Hematopoietic multipotent progenitor cell treated with erythropoietin and hydrocortisone succinate and interleukin-3 and kit ligand, for 15 days (in vitro differentiated cells): ENCODE measurements at regions not wholly inside any gene's neighbourhood (a gene's known extent, or its start where the extent isn't known, plus 50 kb on each side); places are given as distances from the start of the nearest gene placed in this dataset.
A peak's percentile ranks its signal among the peaks of the same experiment; 100 is the strongest.
"Not testable (repeated sequence)": the region's sequence is repeated elsewhere in the genome, so short reads cannot be mapped to it uniquely, and the experiment has no call there.

Source experiments
- DNase-seq: peaks from one replicate; pipeline ENCODE4 v3.0.0-alpha.2; 2015; ENCODE audit warnings: low spot score

GRCh38 chr11:103584720-103585119, 451.7 kb upstream of the DDI1 start:
- DNase-seq: no peak

DNA sequence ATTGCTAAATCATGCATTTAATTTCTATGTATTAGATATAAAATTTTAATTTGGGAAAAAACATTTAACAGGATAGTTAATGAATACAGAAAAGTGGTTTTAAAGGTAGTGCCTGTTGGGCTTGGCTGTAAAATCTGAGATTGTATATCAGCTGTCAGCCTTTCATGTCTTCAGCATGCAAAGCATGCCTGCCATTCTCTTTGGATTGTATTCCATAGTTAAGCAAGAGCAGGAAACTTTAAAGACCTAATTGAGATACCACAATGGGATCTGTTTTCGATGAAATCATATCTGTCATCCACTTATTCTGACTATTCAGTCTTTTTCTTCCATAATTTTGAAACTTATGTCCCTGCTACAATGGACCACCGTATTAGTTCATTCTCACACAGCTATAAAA, 451.0 kb upstream of the DDI1 start:
- no peak for DNase-seq

GRCh38 chr11:103585911-103586310, 450.5 kb upstream of the DDI1 start:
- DNase-seq: no peak

- DNase-seq: no peak
Measured at GRCh38 chr11:103586756-103587155, 449.7 kb upstream of the DDI1 start.

DNA sequence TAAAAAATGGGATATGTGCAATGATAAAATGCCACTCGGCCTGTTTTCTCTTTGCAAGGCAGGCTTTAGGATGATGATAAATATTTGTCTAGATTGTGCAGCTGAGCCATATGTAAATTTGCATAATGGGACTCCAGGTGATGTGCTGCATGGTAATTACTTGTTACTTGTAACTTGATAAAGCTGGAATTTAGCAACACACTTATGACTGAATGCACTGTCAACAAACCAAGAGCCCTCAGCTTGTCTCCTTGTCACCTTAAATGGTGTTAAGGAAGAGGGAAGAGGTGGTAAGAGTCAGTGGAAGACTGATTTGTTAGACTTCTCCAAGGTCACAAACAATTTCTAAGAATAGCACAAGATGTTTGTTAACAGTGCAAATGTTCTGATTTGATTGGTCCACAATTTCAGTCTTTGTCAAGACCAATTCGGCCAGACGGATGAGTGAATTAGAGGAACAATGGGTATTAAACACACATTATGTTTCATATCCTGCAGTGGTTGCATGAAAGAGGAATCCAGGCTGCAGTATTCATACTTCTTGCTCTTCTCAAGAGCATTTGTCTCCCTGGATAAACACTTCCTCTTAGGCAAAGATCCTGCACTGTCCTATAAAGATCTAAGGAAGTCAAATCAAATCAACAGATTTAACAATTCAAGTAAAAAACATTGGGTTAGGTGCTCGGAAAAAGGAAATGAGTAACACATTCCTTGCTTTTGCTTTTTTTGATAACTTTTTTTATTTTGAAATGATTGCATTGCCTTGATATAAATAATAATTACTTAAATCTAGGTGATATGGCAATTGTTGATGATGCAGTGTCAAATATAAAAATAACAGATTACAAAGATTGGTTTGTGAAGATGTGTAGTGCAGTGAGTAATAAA, 448.3 kb upstream of the DDI1 start:
- DNase-seq: no peak

DNA sequence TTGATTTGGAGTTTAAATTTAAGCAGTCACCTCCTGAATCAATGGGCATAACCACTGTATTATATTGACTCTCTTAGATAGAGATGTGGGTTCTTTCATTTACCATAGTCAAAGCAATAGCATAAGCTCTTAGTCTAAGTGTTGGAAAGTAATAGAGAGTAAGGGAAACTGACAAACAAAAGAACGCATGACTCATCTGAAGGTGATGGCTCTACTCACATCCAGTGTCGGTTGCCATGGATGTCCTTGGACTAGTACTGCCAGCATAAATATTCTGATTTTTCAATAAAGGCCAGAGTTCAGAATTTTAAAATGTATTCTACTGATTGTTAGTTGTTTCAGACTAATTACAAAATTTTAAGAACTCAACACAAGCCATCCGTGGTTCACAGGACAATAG, 444.9 kb upstream of the DDI1 start:
- DNase-seq: no peak

- no peak for DNase-seq
Measured at GRCh38 chr11:103594283-103594682, 442.2 kb upstream of the DDI1 start.

DNA sequence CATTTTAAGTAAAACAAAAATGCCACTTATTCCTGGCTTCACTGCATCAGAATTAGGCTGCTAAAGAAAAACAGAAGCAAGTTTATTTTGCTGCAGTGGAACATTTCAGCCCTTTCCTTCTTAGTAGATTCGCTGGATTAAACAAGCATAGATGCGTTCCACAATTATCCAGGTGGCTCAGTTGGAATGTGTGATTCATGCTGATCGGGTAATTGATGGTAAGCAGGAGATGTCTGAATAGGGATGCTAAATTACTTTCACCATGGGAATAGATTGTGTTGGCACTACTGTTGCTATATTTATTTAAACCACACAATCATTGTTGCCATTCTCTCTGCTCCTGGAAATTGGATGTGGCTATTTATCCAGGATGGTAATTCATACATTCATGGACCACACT, 440.1 kb upstream of the DDI1 start:
- no peak for DNase-seq

- peak; percentile 22 for DNase-seq
Measured at GRCh38 chr11:103601225-103601846, 435.1 kb upstream of the DDI1 start.

- DNase-seq: no peak
Measured at GRCh38 chr11:103602840-103603239, 433.6 kb upstream of the DDI1 start.

DNA sequence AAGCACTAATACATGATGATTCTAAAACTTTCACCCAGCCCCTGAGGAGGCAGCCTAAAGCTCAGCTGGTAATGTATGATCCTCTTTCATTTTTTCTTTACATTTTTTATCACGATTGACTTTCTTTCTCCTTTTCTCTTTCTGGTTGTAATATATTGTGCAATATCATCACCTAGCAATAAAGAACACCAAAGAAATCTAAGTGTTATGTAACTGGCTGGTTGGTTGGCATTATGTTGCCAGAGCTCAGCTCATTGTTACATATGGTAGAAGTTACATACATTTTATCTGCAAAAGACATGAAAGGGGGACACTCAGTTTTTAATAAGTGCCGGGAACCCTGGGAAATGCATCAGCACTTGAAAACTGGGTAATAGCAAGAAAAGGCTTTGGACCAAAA, 432.1 kb upstream of the DDI1 start:
- DNase-seq: no peak

DNA sequence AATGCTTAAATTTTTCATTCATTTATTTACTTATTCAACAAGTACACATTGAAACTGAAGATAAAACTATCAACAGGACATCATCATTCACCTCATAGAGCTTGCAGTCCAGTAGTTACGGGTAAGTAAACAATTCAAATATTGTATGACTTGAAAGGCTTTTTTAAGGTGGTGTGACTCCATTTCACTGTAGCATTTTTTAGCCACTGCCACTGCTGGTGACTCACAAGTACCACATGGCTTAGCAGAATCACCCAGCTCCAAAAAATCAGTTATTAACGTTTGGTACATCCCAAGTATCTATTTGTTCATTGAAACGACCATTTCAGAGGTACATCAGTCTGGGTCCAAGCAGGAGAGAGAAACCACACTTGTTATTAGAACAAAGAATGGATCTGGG, 427.9 kb upstream of the DDI1 start:
- no peak for DNase-seq

GRCh38 chr11:103609117-103610066, 427.0 kb upstream of the DDI1 start:
- DNase-seq: no peak

DNA sequence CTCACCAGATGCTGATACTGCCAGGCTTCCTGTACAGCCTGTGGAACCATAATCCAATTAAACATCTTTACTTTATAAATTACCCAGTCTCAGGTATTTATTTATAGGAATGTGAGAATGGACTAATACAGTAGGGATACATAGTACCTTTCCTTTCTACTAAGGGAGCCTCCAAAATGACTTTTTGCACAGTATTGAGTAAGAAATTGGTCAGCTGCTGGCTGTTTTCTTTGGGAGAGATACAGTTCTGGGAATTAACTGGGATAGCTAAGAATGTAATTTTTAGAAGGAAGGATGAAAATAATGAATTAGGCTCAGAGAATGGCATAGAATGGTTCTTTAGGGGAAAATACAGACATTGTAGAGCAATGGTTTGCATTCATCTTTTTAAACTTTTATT, 426.0 kb upstream of the DDI1 start:
- no peak for DNase-seq

GRCh38 chr11:103611526-103612260, 424.7 kb upstream of the DDI1 start:
- DNase-seq: not testable (repeated sequence)

DNA sequence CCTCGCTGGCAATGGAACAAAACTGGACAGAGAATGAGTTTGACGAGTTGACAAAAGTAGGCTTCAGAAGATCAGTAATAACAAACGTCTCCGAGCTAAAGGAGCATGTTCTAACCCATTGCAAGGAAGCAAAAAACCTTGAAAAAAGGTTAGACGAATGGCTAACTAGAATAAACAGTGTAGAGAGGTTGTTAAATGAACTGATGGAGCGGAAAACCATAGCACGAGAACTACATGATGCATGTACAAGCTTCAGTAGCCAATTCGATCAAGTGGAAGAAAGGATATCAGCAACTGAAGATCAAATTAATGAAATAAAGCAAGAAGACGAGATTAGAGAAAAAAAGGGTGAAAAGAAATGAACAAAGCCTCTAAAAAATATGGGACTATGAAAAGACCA, 424.0 kb upstream of the DDI1 start:
- not testable (repeated sequence) for DNase-seq

- not testable (repeated sequence) for DNase-seq
Measured at GRCh38 chr11:103616586-103616985, 419.9 kb upstream of the DDI1 start.

DNA sequence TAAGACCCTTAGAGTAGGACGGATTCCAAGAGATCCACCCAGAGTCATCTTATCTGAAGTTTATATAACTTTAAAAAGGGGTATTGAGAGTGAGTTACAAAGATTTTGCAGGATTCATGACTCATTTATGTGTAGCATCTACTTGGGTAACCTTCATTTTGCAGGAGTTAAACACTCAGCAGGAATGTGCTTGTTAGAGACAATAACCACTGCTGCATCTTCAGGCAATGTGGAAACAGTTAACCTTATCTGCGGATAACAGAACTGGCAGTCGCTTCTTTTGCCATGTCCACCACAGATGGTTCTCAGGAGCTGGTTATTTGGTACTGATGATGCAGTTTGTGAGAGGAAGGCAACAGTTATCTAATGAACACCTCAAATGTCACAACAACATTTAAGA, 417.9 kb upstream of the DDI1 start:
- DNase-seq: no peak

- no peak for DNase-seq
Measured at GRCh38 chr11:103619480-103619879, 417.0 kb upstream of the DDI1 start.

- DNase-seq: no peak
Measured at GRCh38 chr11:103619938-103620337, 416.5 kb upstream of the DDI1 start.

DNA sequence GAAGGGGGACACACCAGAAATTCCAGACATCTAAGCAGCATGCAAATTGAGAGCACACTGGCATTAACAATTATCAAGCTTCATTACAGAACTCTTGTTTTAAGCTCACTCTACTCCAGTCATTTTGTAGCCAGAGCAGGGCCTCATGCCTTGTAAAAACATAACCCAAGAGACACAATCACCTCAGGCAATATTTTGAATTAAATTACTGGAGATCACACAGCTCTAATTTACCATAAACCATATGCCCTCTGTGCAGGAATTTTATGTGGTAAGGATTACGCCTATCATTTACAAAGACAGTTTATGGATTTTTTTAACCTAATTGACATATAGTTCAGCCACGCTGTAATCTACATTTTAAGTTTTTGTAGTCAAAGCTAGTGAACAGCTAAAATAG, 414.1 kb upstream of the DDI1 start:
- no peak for DNase-seq

GRCh38 chr11:103623933-103624332, 412.5 kb upstream of the DDI1 start:
- DNase-seq: no peak
